Left ventricle myocardium inferior (tissue), 1 donor: ENCODE measurements at regions not wholly inside any gene's neighbourhood (a gene's known extent, or its start where the extent isn't known, plus 50 kb on each side); places are given as distances from the start of the nearest gene placed in this dataset.

ENCODE experiments used
- DNase-seq: peaks from one replicate; pipeline ENCODE4 v3.0.0-alpha.2; 2020
- H3K27ac ChIP-seq: fragments of 200-600 bp; replicated peaks from 2 replicates; pipeline ENCODE4 v1.8.0; 2021
- H3K27me3 ChIP-seq: fragments of 200-600 bp; 2 replicates; pipeline ENCODE4 v1.8.0; 2021; ENCODE audit warnings: low read depth
- H3K36me3 ChIP-seq: fragments of 200-600 bp; 2 replicates; pipeline ENCODE4 v1.8.0; 2021
- H3K4me1 ChIP-seq: fragments of 200-600 bp; 2 replicates; pipeline ENCODE4 v1.8.0; 2021
- H3K4me3 ChIP-seq: fragments of 200-600 bp; 2 replicates; pipeline ENCODE4 v1.8.0; 2021; ENCODE audit warnings: mild to moderate bottlenecking, moderate library complexity
- H3K9me3 ChIP-seq: fragments of 200-600 bp; replicated peaks from 2 replicates; pipeline ENCODE4 v1.8.0; 2021
- intact Hi-C: fragments of 100-400 bp; cut with micrococcal nuclease; formaldehyde crosslinking; loops from one replicate; pipeline ENCODE4 v1.11.0; 2022
- TF ChIP-seq, protein P1 (sequence below): fragments of 200-600 bp; IDR thresholded peaks from 2 replicates; pipeline ENCODE4 v1.8.0; 2021; ENCODE audit warnings: antibody characterized with exemption, mild to moderate bottlenecking, borderline replicate concordance
- donor health status: DM: no; HTN: yes; CAD: no; lungs with severe emphysema.

DNA sequence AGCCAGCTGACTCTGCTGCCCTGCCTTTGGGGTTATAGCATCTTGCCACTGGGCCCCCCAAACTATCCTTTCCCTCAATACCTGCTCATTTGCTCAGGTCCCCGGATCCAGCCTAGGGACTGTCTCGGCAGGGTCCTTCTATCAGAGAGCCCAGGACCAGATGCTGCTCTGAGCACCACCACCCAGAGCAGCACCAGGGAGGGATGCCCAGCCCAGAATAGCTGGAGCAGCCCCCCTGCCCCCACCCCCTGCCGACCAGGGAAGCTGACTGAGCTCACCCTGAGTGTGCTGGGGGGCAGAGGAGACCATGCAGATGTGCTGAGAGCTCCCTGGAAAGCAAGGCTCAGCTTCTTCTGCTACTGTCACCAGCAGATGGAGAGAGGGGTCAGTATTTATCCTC lies 103.6 kb upstream of the IGSF1 start:
- no peak for DNase-seq
- TF ChIP-seq, protein P1, sequence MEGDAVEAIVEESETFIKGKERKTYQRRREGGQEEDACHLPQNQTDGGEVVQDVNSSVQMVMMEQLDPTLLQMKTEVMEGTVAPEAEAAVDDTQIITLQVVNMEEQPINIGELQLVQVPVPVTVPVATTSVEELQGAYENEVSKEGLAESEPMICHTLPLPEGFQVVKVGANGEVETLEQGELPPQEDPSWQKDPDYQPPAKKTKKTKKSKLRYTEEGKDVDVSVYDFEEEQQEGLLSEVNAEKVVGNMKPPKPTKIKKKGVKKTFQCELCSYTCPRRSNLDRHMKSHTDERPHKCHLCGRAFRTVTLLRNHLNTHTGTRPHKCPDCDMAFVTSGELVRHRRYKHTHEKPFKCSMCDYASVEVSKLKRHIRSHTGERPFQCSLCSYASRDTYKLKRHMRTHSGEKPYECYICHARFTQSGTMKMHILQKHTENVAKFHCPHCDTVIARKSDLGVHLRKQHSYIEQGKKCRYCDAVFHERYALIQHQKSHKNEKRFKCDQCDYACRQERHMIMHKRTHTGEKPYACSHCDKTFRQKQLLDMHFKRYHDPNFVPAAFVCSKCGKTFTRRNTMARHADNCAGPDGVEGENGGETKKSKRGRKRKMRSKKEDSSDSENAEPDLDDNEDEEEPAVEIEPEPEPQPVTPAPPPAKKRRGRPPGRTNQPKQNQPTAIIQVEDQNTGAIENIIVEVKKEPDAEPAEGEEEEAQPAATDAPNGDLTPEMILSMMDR, result no peak
- no peaks in the 10 kb centered on the region for H3K4me1 ChIP-seq
- intact Hi-C loops, result no loop called here
- no peak overlapping the region for H3K4me3 ChIP-seq
- peaks cover 13% of the 10 kb centered on the region for H3K9me3 ChIP-seq
- H3K27ac ChIP-seq, result no peak overlapping the region
- H3K36me3 ChIP-seq, result no peaks in the 10 kb centered on the region
- no peaks in the 10 kb centered on the region for H3K27me3 ChIP-seq

DNA sequence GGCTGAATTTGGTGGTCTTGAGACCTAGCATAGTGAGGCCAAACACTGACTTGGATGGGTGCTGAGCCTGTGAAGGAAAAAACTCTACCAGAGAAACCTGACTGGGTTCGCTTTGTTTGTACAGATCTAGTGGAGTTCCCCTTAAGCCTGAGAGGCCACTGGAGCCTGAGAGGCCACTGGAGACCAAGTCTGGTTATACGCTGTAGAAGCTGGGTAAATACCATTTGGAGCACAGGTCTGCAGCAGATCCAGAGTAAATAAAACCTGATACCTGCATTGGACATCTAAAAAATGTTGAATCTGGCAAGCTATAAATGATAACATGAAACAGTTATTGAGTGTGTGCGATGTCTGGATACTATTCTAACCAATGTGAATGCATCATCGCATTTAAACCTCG lies 104.3 kb upstream of the IGSF1 start:
- no peak overlapping the region for H3K4me3 ChIP-seq

DNA sequence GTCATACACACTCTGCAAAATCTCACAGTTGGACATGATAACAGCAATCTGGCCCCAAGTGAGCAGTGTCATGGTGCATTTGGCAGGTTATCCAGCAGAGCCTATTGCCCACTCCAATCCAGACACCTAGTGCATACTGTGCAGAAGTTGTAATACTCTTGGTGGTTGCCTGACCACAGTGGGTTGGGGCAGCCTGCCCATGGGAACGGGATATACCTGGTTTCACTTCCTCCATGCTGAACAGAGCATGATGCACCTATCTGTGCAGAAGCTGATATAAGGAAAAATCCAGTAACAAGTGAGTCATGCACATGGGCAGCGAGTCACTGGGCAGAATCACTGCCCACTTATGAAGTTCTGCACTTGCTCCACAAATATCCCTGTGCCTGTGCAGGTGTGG lies 105.3 kb upstream of the IGSF1 start:
- no peak for DNase-seq
- H3K27me3 ChIP-seq, result no peaks in the 10 kb centered on the region
- intact Hi-C loops, result no loop called here
- H3K4me1 ChIP-seq, result no peaks in the 10 kb centered on the region
- H3K9me3 ChIP-seq, result no peaks in the 10 kb centered on the region
- TF ChIP-seq, protein P1, result no peak
- H3K4me3 ChIP-seq, result no peak overlapping the region
- no peak overlapping the region for H3K27ac ChIP-seq
- no peaks in the 10 kb centered on the region for H3K36me3 ChIP-seq

More for the DNA sequence above, 104.3 kb upstream of the IGSF1 start:
- Histone ChIP-seq H3K36me3 (no peaks in the 10 kb centered on the region), H3K27me3 (no peaks in the 10 kb centered on the region), H3K9me3 (peaks cover 6% of the 10 kb centered on the region), H3K27ac (no peak overlapping the region), H3K4me1 (no peaks in the 10 kb centered on the region)
- intact Hi-C loops, result no loop called here
- DNase-seq, result no peak
- TF ChIP-seq, protein P1, result no peak

DNA sequence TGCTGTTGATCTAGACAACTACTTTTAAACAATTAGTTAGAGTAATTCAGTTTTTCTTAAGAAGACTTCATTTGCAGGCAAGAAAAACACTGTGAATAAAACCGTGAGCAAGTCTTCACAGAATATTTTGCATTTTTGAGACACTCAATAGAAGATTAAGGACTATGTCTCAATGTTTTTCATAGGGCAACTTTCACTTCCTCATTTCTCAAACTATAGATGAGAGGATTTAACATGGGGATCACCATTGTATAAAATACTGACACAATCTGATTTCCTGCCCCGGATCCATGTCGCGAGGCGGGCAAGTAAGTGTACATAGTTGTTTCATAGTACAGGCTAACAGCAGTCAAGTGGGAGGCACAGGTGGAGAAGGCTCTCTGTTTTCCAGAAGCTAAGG lies 108.8 kb upstream of the IGSF1 start:
- H3K4me1 ChIP-seq, result no peaks in the 10 kb centered on the region
- H3K9me3 ChIP-seq, result no peaks in the 10 kb centered on the region
- no peak for DNase-seq
- intact Hi-C loops, result no loop called here
- no peaks in the 10 kb centered on the region for H3K27me3 ChIP-seq
- no peak overlapping the region for H3K4me3 ChIP-seq
- TF ChIP-seq, protein P1, result no peak
- H3K36me3 ChIP-seq, result no peaks in the 10 kb centered on the region
- H3K27ac ChIP-seq, result no peak overlapping the region

DNA sequence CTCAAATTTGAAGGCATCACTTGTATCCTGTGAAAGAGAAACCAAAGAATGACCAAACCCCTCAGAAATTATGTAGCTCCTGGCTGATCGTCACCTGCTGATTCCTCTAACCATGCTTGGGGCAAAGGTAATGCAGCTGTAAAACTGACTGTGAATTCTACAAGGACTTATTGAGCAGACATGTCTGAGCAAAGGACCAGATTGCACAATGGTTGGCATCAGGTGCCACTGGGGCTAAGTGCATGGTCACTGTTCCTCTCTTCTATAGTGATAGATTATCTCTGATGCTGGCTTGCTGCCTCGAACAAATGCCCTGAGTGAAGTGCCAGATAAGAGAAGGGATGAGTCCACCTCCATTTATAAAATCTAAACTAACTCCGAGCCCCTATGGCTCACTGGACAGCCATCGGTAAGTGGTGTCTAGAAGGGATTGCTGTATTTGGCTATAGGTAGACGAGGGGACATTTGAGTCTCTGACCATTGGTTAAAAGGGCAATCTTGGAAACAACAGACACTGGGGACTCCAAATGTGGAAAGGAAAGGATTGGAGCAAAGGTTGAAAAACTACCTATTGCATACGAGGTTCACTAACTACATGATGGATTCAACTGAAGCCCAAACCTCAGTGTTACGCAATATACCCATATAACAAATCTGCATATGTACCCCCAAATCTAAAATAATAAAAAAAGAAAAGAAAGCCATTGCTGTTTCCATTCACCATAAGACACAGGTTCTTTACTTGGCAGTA lies 110.7 kb upstream of the IGSF1 start:
- no peak for DNase-seq
- TF ChIP-seq, protein P1, result no peak
- H3K9me3 ChIP-seq, result no peaks in the 10 kb centered on the region
- intact Hi-C loops, result no loop called here
- no peaks in the 10 kb centered on the region for H3K27me3 ChIP-seq
- no peaks in the 10 kb centered on the region for H3K4me1 ChIP-seq
- H3K4me3 ChIP-seq, result no peak overlapping the region
- no peaks in the 10 kb centered on the region for H3K36me3 ChIP-seq
- no peak overlapping the region for H3K27ac ChIP-seq
